Esophagus squamous epithelium (tissue), 4 donors: ENCODE measurements at regions not wholly inside any gene's neighbourhood (a gene's known extent, or its start where the extent isn't known, plus 50 kb on each side); places are given as distances from the start of the nearest gene placed in this dataset.

Experiments
- POLR2A ChIP-seq, 4 donors: fragments of 450-650 bp; IDR thresholded peaks; one replicate each; pipeline ENCODE4 v1.6.1; 2017; ENCODE audit warnings: antibody characterized with exemption in 4 of 4, mild to moderate bottlenecking in 4 of 4, moderate library complexity in 3 of 4
- TF ChIP-seq, protein P1 (sequence below), 6 experiments: fragments of 450-650 bp in 4 of 6; fragments of 200-600 bp in 2 of 6; sonication (generic) in 2 of 6; IDR thresholded peaks; one replicate each; pipeline ENCODE4 v1.5.1; 2016 to 2019; ENCODE audit warnings: antibody characterized with exemption in 6 of 6, mild to moderate bottlenecking in 4 of 6, moderate library complexity in 4 of 6

DNA sequence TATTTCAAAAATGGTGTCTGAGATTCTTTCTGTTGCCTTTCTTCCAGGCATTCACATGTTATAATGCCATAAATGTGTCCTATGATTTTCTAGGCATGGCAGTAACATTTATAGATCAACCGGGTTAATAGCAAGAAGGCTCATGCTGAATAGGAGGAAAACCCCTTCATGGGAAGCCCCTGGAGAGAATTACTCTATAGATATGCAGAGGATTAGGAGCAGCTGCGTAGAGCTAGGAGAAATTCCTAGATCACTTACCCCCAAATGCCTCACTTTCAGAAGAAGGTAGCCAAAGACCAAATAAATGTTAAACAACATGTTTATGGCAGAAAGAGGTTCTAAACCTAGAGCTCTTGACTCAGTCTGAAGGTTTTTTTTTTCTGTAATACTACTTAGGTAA is 153.4 kb upstream of the CTNNA2 start:
- TF ChIP-seq, protein P1, sequence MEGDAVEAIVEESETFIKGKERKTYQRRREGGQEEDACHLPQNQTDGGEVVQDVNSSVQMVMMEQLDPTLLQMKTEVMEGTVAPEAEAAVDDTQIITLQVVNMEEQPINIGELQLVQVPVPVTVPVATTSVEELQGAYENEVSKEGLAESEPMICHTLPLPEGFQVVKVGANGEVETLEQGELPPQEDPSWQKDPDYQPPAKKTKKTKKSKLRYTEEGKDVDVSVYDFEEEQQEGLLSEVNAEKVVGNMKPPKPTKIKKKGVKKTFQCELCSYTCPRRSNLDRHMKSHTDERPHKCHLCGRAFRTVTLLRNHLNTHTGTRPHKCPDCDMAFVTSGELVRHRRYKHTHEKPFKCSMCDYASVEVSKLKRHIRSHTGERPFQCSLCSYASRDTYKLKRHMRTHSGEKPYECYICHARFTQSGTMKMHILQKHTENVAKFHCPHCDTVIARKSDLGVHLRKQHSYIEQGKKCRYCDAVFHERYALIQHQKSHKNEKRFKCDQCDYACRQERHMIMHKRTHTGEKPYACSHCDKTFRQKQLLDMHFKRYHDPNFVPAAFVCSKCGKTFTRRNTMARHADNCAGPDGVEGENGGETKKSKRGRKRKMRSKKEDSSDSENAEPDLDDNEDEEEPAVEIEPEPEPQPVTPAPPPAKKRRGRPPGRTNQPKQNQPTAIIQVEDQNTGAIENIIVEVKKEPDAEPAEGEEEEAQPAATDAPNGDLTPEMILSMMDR (IDR thresholded peaks at IDR 0.05): no peak
- no peak for TF ChIP-seq POLR2A (IDR thresholded peaks at IDR 0.05)
